OCI-LY3 (cell line): ENCODE measurements at regions not wholly inside any gene's neighbourhood (a gene's known extent, or its start where the extent isn't known, plus 50 kb on each side); places are given as distances from the start of the nearest gene placed in this dataset.

Experiments
- H2AFZ ChIP-seq: fragments of 200-600, 300-600 bp; shearing (Covaris generic); 2 replicates; pipeline ENCODE4 v1.6.0; 2014; ENCODE audit warnings: antibody characterized with exemption, low read depth, low read length
- H3K27ac ChIP-seq: fragments of 200-600, 300-600 bp; sonication (generic); 2 replicates; pipeline ENCODE4 v1.5.1; 2014; ENCODE audit warnings: mild to moderate bottlenecking, low read length, moderate library complexity, mixed read lengths
- H3K27me3 ChIP-seq: fragments of 200-600, 300-600 bp; sonication (generic); 2 replicates; pipeline ENCODE4 v1.6.1; 2014; ENCODE audit warnings: low read depth, low read length, mixed read lengths
- H3K36me3 ChIP-seq: fragments of 200-600, 300-600 bp; sonication (generic); replicated peaks from 2 replicates; pipeline ENCODE3; 2014; ENCODE audit warnings: low read depth, low read length, mixed read lengths
- H3K4me1 ChIP-seq: fragments of 300-600, 200-600 bp; sonication (generic); 2 replicates; pipeline ENCODE4 v1.6.1; 2014; ENCODE audit warnings: low read length, mixed read lengths
- H3K4me2 ChIP-seq: fragments of 200-600, 300-600 bp; sonication (generic); 2 replicates; pipeline ENCODE4 v1.6.1; 2014; ENCODE audit warnings: low read length, mixed read lengths
- H3K4me3 ChIP-seq: fragments of 300-600, 200-600 bp; sonication (generic); 2 replicates; pipeline ENCODE4 v1.5.1; 2014; ENCODE audit warnings: antibody characterized with exemption, mild to moderate bottlenecking, low read length, moderate library complexity
- H3K79me2 ChIP-seq: fragments of 300-600, 200-600 bp; shearing (Covaris generic); 2 replicates; pipeline ENCODE4 v1.6.1; 2014; ENCODE audit warnings: mild to moderate bottlenecking, low read length, mixed read lengths
- H3K9ac ChIP-seq: fragments of 300-600, 200-600 bp; shearing (Covaris generic); 2 replicates; pipeline ENCODE4 v1.6.0; 2014; ENCODE audit warnings: mild to moderate bottlenecking, low read length, moderate library complexity
- H3K9me3 ChIP-seq: fragments of 200-600, 300-600 bp; shearing (Covaris generic); 2 replicates; pipeline ENCODE4 v1.6.1; 2014; ENCODE audit warnings: low read length, mixed read lengths; ENCODE audit not compliant: insufficient read depth
- H4K20me1 ChIP-seq: fragments of 200-600, 300-600 bp; sonication (generic); 2 replicates; pipeline ENCODE4 v1.6.1; 2016; ENCODE audit warnings: low read length, mixed read lengths; ENCODE audit not compliant: insufficient read depth
- EZH2phosphoT487 ChIP-seq: fragments of 200-600 bp; shearing (Covaris generic); IDR thresholded peaks from 2 replicates; pipeline ENCODE4 v1.6.1; 2018; ENCODE audit warnings: antibody characterized with exemption, mixed run types, low read depth
- TF ChIP-seq, protein P1 (sequence below): fragments of 200-600, 300-600 bp; sonication (generic); IDR thresholded peaks from 2 replicates; pipeline ENCODE4 v1.5.1; 2014; ENCODE audit warnings: antibody characterized with exemption, low read length, low read depth

GRCh38 chr5:72569408-72569944 lies 62.3 kb upstream of the ZNF366 start:
- Histone ChIP-seq H4K20me1 (no peaks in the 10 kb centered on the region), H3K4me3 (no peak overlapping the region), H3K27ac (no peak overlapping the region), H3K9me3 (no peaks in the 10 kb centered on the region), H3K9ac (no peak overlapping the region), H3K79me2 (no peaks in the 10 kb centered on the region), H2AFZ (no peak overlapping the region), H3K4me2 (no peak overlapping the region), H3K27me3 (no peaks in the 10 kb centered on the region), H3K4me1 (no peaks in the 10 kb centered on the region), H3K36me3 (no peaks in the 10 kb centered on the region)
- TF ChIP-seq EZH2phosphoT487: no peak
- TF ChIP-seq, protein P1, sequence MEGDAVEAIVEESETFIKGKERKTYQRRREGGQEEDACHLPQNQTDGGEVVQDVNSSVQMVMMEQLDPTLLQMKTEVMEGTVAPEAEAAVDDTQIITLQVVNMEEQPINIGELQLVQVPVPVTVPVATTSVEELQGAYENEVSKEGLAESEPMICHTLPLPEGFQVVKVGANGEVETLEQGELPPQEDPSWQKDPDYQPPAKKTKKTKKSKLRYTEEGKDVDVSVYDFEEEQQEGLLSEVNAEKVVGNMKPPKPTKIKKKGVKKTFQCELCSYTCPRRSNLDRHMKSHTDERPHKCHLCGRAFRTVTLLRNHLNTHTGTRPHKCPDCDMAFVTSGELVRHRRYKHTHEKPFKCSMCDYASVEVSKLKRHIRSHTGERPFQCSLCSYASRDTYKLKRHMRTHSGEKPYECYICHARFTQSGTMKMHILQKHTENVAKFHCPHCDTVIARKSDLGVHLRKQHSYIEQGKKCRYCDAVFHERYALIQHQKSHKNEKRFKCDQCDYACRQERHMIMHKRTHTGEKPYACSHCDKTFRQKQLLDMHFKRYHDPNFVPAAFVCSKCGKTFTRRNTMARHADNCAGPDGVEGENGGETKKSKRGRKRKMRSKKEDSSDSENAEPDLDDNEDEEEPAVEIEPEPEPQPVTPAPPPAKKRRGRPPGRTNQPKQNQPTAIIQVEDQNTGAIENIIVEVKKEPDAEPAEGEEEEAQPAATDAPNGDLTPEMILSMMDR: no peak

GRCh38 chr5:72566746-72567145 lies 59.5 kb upstream of the ZNF366 start:
- Histone ChIP-seq H3K79me2 (no peaks in the 10 kb centered on the region), H3K27me3 (no peaks in the 10 kb centered on the region), H3K36me3 (no peaks in the 10 kb centered on the region), H3K9ac (no peak overlapping the region), H3K9me3 (no peaks in the 10 kb centered on the region), H3K4me2 (no peak overlapping the region), H4K20me1 (no peaks in the 10 kb centered on the region), H3K27ac (no peak overlapping the region), H3K4me1 (no peaks in the 10 kb centered on the region), H3K4me3 (no peak overlapping the region), H2AFZ (no peak overlapping the region)
- TF ChIP-seq, protein P1: no peak
- TF ChIP-seq EZH2phosphoT487: no peak

GRCh38 chr5:72565513-72566289 lies 58.5 kb upstream of the ZNF366 start:
- no peaks in the 10 kb centered on the region for H3K4me1 ChIP-seq
- no peak overlapping the region for H3K9ac ChIP-seq
- H3K79me2 ChIP-seq: no peaks in the 10 kb centered on the region
- no peaks in the 10 kb centered on the region for H3K9me3 ChIP-seq
- no peak overlapping the region for H3K4me3 ChIP-seq
- no peak overlapping the region for H3K27ac ChIP-seq
- H3K4me2 ChIP-seq: no peak overlapping the region
- no peak overlapping the region for H2AFZ ChIP-seq
- no peaks in the 10 kb centered on the region for H4K20me1 ChIP-seq
- TF ChIP-seq EZH2phosphoT487: no peak
- TF ChIP-seq, protein P1: no peak
- no peaks in the 10 kb centered on the region for H3K36me3 ChIP-seq
- no peaks in the 10 kb centered on the region for H3K27me3 ChIP-seq

DNA sequence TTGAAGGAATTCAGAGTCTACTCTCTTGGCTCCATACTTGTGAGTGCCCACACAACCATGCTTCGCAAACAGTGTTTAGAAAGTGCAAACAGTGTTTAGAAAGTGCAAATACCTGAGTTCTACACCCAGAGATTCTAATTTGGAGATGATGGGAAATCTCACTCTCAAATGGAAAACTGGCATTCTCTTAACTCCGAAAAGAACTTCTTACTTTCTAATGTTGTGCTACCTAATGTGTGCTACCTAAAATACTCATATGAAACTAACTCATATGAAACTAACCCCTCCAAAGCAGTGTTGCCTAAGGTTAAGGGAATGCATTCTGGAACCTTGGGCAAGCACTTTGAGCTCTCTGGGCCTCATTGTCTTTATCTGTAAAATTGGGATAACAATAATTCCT lies 55.5 kb upstream of the ZNF366 start:
- H2AFZ ChIP-seq: no peak overlapping the region
- no peaks in the 10 kb centered on the region for H4K20me1 ChIP-seq
- no peaks in the 10 kb centered on the region for H3K9me3 ChIP-seq
- TF ChIP-seq EZH2phosphoT487: no peak
- TF ChIP-seq, protein P1: no peak
- H3K9ac ChIP-seq: no peak overlapping the region
- no peaks in the 10 kb centered on the region for H3K36me3 ChIP-seq
- no peak overlapping the region for H3K4me2 ChIP-seq
- H3K27me3 ChIP-seq: no peaks in the 10 kb centered on the region
- H3K4me3 ChIP-seq: no peak overlapping the region
- no peaks in the 10 kb centered on the region for H3K79me2 ChIP-seq
- peaks cover 10% of the 10 kb centered on the region for H3K4me1 ChIP-seq
- H3K27ac ChIP-seq: no peak overlapping the region
